ENCODE measurements at regions not wholly inside any gene's neighbourhood (a gene's known extent, or its start where the extent isn't known, plus 50 kb on each side); places are given as distances from the start of the nearest gene placed in this dataset.
A peak's percentile ranks its signal among the peaks of the same experiment; 100 is the strongest.

DNA sequence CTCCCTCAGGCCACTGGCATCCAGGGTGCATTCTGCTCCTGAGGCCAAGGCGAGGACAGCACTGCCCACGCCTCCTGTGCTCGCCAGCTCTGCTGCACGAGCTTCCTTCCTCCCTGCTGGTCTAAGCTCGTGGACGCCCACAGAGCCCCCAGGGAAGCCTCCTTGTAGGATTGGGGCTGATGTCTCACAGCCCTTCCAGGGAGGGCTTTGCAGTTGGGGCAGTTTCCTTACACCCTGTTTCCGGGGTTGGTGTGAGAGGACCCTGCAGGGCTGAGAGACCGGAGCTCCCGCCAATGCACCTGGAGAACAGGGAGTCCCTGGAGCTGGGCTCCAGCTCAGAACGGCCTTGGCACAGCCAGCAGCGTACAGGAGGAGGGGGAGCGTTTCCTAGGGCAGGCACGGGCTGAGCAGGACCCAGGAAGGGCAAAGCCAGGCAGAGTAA, 172.4 kb upstream of the PDE10A start:
- TF ChIP-seq, protein P1, sequence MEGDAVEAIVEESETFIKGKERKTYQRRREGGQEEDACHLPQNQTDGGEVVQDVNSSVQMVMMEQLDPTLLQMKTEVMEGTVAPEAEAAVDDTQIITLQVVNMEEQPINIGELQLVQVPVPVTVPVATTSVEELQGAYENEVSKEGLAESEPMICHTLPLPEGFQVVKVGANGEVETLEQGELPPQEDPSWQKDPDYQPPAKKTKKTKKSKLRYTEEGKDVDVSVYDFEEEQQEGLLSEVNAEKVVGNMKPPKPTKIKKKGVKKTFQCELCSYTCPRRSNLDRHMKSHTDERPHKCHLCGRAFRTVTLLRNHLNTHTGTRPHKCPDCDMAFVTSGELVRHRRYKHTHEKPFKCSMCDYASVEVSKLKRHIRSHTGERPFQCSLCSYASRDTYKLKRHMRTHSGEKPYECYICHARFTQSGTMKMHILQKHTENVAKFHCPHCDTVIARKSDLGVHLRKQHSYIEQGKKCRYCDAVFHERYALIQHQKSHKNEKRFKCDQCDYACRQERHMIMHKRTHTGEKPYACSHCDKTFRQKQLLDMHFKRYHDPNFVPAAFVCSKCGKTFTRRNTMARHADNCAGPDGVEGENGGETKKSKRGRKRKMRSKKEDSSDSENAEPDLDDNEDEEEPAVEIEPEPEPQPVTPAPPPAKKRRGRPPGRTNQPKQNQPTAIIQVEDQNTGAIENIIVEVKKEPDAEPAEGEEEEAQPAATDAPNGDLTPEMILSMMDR (IDR thresholded peaks at IDR 0.05; ENCODE audit: unreplicated experiment), result no peak
- H3K36me3 Mint-ChIP-seq (ENCODE audit: low read depth, unreplicated experiment), result peaks cover 4% of the 10 kb centered on the region

DNA sequence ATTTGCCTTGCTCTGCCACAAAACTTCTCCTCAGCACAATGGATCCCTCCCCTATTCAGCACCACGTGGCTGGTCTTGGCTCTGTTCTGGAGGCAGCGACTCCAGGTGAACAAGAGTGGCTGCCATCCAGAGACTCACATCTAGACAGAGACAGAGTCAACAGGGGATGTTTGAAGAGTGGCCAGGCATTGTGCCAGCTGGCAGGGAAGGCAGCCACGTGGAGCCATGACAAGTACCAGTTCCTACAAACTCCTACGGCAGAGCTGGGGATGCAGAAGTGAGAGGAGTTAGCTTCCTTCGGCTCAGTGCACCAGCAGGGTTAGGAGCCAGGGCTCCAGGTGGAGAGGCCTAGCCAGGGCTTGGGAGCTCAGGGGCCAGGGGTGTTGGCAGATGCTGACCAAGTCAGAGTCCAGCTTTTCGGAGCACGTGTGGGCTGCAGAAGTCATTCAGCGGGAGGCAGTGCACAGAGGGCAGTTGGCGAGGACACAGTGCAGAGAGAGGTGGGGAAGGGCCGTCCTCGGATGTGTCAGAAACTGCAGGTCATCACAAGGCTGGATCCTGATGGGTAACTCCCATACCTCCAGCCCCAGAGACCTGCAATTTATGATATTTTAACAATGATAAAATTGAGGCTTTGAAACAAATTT, 171.7 kb upstream of the PDE10A start:
- Mint-ChIP-seq H3K36me3 (ENCODE audit: low read depth, unreplicated experiment) (peaks cover 4% of the 10 kb centered on the region), H3K9me3 (ENCODE audit: unreplicated experiment) (no peaks in the 10 kb centered on the region), H3K27me3 (ENCODE audit: unreplicated experiment) (peaks cover 4% of the 10 kb centered on the region), H3K4me1 (ENCODE audit: unreplicated experiment) (peaks cover 9% of the 10 kb centered on the region), H3K27ac (ENCODE audit: unreplicated experiment) (no peak overlapping the region), H3K4me3 (ENCODE audit: unreplicated experiment) (no peak overlapping the region)
- TF ChIP-seq, protein P1 (IDR thresholded peaks at IDR 0.05; ENCODE audit: unreplicated experiment), result no peak
- DNase-seq (ENCODE audit: low spot score), result no peak

More for the DNA sequence above, 172.4 kb upstream of the PDE10A start:
- no peak for DNase-seq (ENCODE audit: low spot score)
- H3K9me3 Mint-ChIP-seq (ENCODE audit: unreplicated experiment), result no peaks in the 10 kb centered on the region
- H3K4me3 Mint-ChIP-seq (ENCODE audit: unreplicated experiment), result no peak overlapping the region
- H3K4me1 Mint-ChIP-seq (ENCODE audit: unreplicated experiment), result peaks cover 9% of the 10 kb centered on the region
- no peak overlapping the region for H3K27ac Mint-ChIP-seq (ENCODE audit: unreplicated experiment)
- peaks cover 4% of the 10 kb centered on the region for H3K27me3 Mint-ChIP-seq (ENCODE audit: unreplicated experiment)

GRCh38 chr6:165833355-165833754, 170.3 kb upstream of the PDE10A start:
- peaks cover 4% of the 10 kb centered on the region for H3K36me3 Mint-ChIP-seq (ENCODE audit: low read depth, unreplicated experiment)
- H3K4me3 Mint-ChIP-seq (ENCODE audit: unreplicated experiment), result no peak overlapping the region
- H3K4me1 Mint-ChIP-seq (ENCODE audit: unreplicated experiment), result peaks cover 9% of the 10 kb centered on the region
- TF ChIP-seq, protein P1 (IDR thresholded peaks at IDR 0.05; ENCODE audit: unreplicated experiment), result no peak
- H3K27ac Mint-ChIP-seq (ENCODE audit: unreplicated experiment), result no peak overlapping the region
- H3K9me3 Mint-ChIP-seq (ENCODE audit: unreplicated experiment), result no peaks in the 10 kb centered on the region
- DNase-seq (ENCODE audit: low spot score), result no peak
- H3K27me3 Mint-ChIP-seq (ENCODE audit: unreplicated experiment), result peaks cover 4% of the 10 kb centered on the region

GRCh38 chr6:165831812-165832510, 168.9 kb upstream of the PDE10A start:
- TF ChIP-seq, protein P1 (IDR thresholded peaks at IDR 0.05; ENCODE audit: unreplicated experiment), result no peak
- peaks cover 4% of the 10 kb centered on the region for H3K27me3 Mint-ChIP-seq (ENCODE audit: unreplicated experiment)
- peaks cover 7% of the 10 kb centered on the region for H3K4me1 Mint-ChIP-seq (ENCODE audit: unreplicated experiment)
- DNase-seq (ENCODE audit: low spot score), result no peak
- H3K9me3 Mint-ChIP-seq (ENCODE audit: unreplicated experiment), result no peaks in the 10 kb centered on the region
- peaks cover 4% of the 10 kb centered on the region for H3K36me3 Mint-ChIP-seq (ENCODE audit: low read depth, unreplicated experiment)
- peak overlapping the region; percentile 92 for H3K27ac Mint-ChIP-seq (ENCODE audit: unreplicated experiment)
- no peak overlapping the region for H3K4me3 Mint-ChIP-seq (ENCODE audit: unreplicated experiment)

DNA sequence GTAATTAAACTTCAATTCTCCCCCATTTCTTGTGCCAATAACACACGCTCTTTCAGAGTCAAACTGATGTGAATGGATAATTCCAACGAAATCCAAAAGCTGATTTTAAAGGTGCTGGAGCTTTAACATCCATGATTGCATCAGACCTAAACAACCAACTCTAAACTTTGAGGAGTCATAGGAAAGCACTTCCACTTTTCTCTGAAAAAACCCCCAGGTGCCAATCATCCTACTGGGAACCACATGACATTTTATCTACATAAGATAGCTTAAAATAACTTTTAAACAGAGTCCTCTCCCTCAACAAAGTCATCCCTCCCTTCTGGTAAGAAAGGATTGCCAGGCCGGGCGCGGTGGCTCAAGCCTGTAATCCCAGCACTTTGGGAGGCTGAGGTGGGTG, 167.7 kb upstream of the PDE10A start:
- Mint-ChIP-seq H3K9me3 (ENCODE audit: unreplicated experiment) (no peaks in the 10 kb centered on the region), H3K36me3 (ENCODE audit: low read depth, unreplicated experiment) (no peaks in the 10 kb centered on the region), H3K4me1 (ENCODE audit: unreplicated experiment) (peaks cover 11% of the 10 kb centered on the region), H3K27ac (ENCODE audit: unreplicated experiment) (no peak overlapping the region), H3K27me3 (ENCODE audit: unreplicated experiment) (no peaks in the 10 kb centered on the region), H3K4me3 (ENCODE audit: unreplicated experiment) (no peak overlapping the region)
- DNase-seq (ENCODE audit: low spot score), result no peak
- TF ChIP-seq, protein P1 (IDR thresholded peaks at IDR 0.05; ENCODE audit: unreplicated experiment), result no peak

Data from endothelial cell (in vitro differentiated cells).